Right atrium auricular region (tissue), 2 donors: ENCODE measurements at regions not wholly inside any gene's neighbourhood (a gene's known extent, or its start where the extent isn't known, plus 50 kb on each side); places are given as distances from the start of the nearest gene placed in this dataset.

Source experiments
- DNase-seq: peaks from one replicate; pipeline ENCODE4 v3.0.0-alpha.2; 2019; ENCODE audit warnings: low spot score
- H3K27ac ChIP-seq, 2 donors: fragments of 200-600 bp; sonication (generic); 1 replicate in 1 of 2; 2 replicates in 1 of 2; pipeline ENCODE4 v1.5.1; 2016 to 2019
- H3K27me3 ChIP-seq, 2 donors: fragments of 200-600 bp; sonication (generic); one replicate each; pipeline versions ENCODE4 v1.5.1 to v1.6.0; 2017 to 2019
- H3K36me3 ChIP-seq: fragments of 200-600 bp; sonication (generic); one replicate; pipeline ENCODE4 v1.5.1; 2016
- H3K4me1 ChIP-seq, 2 donors: fragments of 200-600 bp; sonication (generic); one replicate each; pipeline versions ENCODE4 v1.5.1 to v1.6.0; 2017 to 2019
- H3K4me3 ChIP-seq, 2 donors: fragments of 200-600 bp; sonication (generic); 1 replicate in 1 of 2; 2 replicates in 1 of 2; pipeline ENCODE4 v1.5.1; 2017 to 2019; ENCODE audit warnings: mild to moderate bottlenecking in 1 of 2, moderate library complexity in 1 of 2
- H3K9me3 ChIP-seq, 2 donors: fragments of 200-600 bp; sonication (generic); one replicate each; pipeline ENCODE4 v1.5.1; 2019
- CTCF ChIP-seq, 2 donors: fragments of 200-600 bp; sonication (generic); IDR thresholded peaks; one replicate each; pipeline ENCODE4 v1.5.1; 2019; ENCODE audit warnings: antibody characterized with exemption in 2 of 2

GRCh38 chr9:119091074-119091473 is 278.2 kb downstream of the BRINP1 start:
- H3K9me3 ChIP-seq: no peaks in the 10 kb centered on the region
- no peaks in the 10 kb centered on the region for H3K4me1 ChIP-seq
- no peak for TF ChIP-seq CTCF (IDR thresholded peaks at IDR 0.05)
- H3K36me3 ChIP-seq: no peaks in the 10 kb centered on the region
- no peak overlapping the region for H3K4me3 ChIP-seq
- DNase-seq: no peak
- H3K27ac ChIP-seq: no peak overlapping the region
- H3K27me3 ChIP-seq: no peaks in the 10 kb centered on the region

GRCh38 chr9:119092125-119092524 is 277.1 kb downstream of the BRINP1 start:
- TF ChIP-seq CTCF (IDR thresholded peaks at IDR 0.05): no peak
- no peaks in the 10 kb centered on the region for H3K36me3 ChIP-seq

GRCh38 chr9:119094086-119094485 is 275.1 kb downstream of the BRINP1 start:
- H3K4me1 ChIP-seq: no peaks in the 10 kb centered on the region
- H3K36me3 ChIP-seq: no peaks in the 10 kb centered on the region
- H3K27ac ChIP-seq: no peak overlapping the region
- H3K9me3 ChIP-seq: no peaks in the 10 kb centered on the region
- TF ChIP-seq CTCF (IDR thresholded peaks at IDR 0.05): no peak
- DNase-seq: no peak
- no peaks in the 10 kb centered on the region for H3K27me3 ChIP-seq
- no peak overlapping the region for H3K4me3 ChIP-seq

More at GRCh38 chr9:119092125-119092524, 277.1 kb downstream of the BRINP1 start:
- no peak for DNase-seq
- Histone ChIP-seq H3K27ac (no peak overlapping the region), H3K4me1 (no peaks in the 10 kb centered on the region), H3K4me3 (no peak overlapping the region), H3K9me3 (no peaks in the 10 kb centered on the region), H3K27me3 (no peaks in the 10 kb centered on the region)

- DNase-seq: no peak
- Histone ChIP-seq H3K4me1 (no peaks in the 10 kb centered on the region), H3K4me3 (no peak overlapping the region), H3K9me3 (no peaks in the 10 kb centered on the region), H3K27me3 (no peaks in the 10 kb centered on the region), H3K36me3 (no peaks in the 10 kb centered on the region), H3K27ac (no peak overlapping the region)
- TF ChIP-seq CTCF (IDR thresholded peaks at IDR 0.05): no peak
Observed at GRCh38 chr9:119095072-119095471, 274.2 kb downstream of the BRINP1 start.

- H3K4me3 ChIP-seq: no peak overlapping the region
- no peak for DNase-seq
- no peak for TF ChIP-seq CTCF (IDR thresholded peaks at IDR 0.05)
- no peaks in the 10 kb centered on the region for H3K4me1 ChIP-seq
- no peak overlapping the region for H3K27ac ChIP-seq
- no peaks in the 10 kb centered on the region for H3K9me3 ChIP-seq
- H3K36me3 ChIP-seq: no peaks in the 10 kb centered on the region
- H3K27me3 ChIP-seq: no peaks in the 10 kb centered on the region
Observed at GRCh38 chr9:119101048-119101447, 268.2 kb downstream of the BRINP1 start.

GRCh38 chr9:119114681-119115080 is 254.6 kb downstream of the BRINP1 start:
- no peak for DNase-seq
- Histone ChIP-seq H3K27me3 (no peaks in the 10 kb centered on the region), H3K4me1 (no peaks in the 10 kb centered on the region), H3K9me3 (no peaks in the 10 kb centered on the region), H3K36me3 (no peaks in the 10 kb centered on the region), H3K4me3 (no peak overlapping the region), H3K27ac (no peak overlapping the region)
- no peak for TF ChIP-seq CTCF (IDR thresholded peaks at IDR 0.05)
